ENCODE measurements at regions not wholly inside any gene's neighbourhood (a gene's known extent, or its start where the extent isn't known, plus 50 kb on each side); places are given as distances from the start of the nearest gene placed in this dataset.
"Not testable (repeated sequence)": the region's sequence is repeated elsewhere in the genome, so short reads cannot be mapped to it uniquely, and the experiment has no call there.

GRCh38 chr1:72969461-72969860 lies 687.1 kb upstream of the NEGR1 start:
- TF ChIP-seq, protein P1, sequence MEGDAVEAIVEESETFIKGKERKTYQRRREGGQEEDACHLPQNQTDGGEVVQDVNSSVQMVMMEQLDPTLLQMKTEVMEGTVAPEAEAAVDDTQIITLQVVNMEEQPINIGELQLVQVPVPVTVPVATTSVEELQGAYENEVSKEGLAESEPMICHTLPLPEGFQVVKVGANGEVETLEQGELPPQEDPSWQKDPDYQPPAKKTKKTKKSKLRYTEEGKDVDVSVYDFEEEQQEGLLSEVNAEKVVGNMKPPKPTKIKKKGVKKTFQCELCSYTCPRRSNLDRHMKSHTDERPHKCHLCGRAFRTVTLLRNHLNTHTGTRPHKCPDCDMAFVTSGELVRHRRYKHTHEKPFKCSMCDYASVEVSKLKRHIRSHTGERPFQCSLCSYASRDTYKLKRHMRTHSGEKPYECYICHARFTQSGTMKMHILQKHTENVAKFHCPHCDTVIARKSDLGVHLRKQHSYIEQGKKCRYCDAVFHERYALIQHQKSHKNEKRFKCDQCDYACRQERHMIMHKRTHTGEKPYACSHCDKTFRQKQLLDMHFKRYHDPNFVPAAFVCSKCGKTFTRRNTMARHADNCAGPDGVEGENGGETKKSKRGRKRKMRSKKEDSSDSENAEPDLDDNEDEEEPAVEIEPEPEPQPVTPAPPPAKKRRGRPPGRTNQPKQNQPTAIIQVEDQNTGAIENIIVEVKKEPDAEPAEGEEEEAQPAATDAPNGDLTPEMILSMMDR (IDR thresholded peaks at IDR 0.05): no peak
- no peaks in the 10 kb centered on the region for H3K36me3 ChIP-seq
- H3K9me3 ChIP-seq: no peaks in the 10 kb centered on the region
- DNase-seq (ENCODE audit: low spot score): no peak
- no peaks in the 10 kb centered on the region for H3K27me3 ChIP-seq
- no peak overlapping the region for H3K27ac ChIP-seq
- no peaks in the 10 kb centered on the region for H3K4me1 ChIP-seq
- H3K4me3 ChIP-seq: no peak overlapping the region

DNA sequence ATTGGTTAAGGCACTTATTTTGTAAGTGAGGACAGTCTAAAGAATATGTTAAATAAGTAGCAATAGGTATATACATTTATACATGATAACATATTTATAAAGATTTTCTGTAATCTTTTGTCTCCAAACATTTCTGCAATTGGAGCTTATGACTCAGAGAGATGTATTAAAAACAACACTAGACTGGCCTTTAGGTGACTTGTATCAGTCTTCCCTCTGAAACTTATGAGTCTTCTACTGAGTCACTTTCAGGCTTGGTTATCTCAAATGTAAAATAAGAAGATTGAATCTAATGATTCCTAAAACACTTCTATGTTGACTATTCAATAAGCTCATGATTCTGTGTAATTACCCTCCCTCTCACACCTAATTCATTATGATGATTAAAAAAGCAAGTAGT lies 672.6 kb upstream of the NEGR1 start:
- H3K9me3 ChIP-seq: no peaks in the 10 kb centered on the region
- no peaks in the 10 kb centered on the region for H3K27me3 ChIP-seq
- no peaks in the 10 kb centered on the region for H3K4me1 ChIP-seq
- TF ChIP-seq, protein P1 (IDR thresholded peaks at IDR 0.05): no peak
- H3K36me3 ChIP-seq: no peaks in the 10 kb centered on the region
- H3K4me3 ChIP-seq: no peak overlapping the region
- no peak overlapping the region for H3K27ac ChIP-seq
- DNase-seq (ENCODE audit: low spot score): no peak

- not testable (repeated sequence) for DNase-seq (ENCODE audit: low spot score); H3K9me3 ChIP-seq; H3K27me3 ChIP-seq; H3K4me1 ChIP-seq; H3K27ac ChIP-seq; H3K4me3 ChIP-seq; H3K36me3 ChIP-seq
Measured at GRCh38 chr1:72950900-72951299, 668.6 kb upstream of the NEGR1 start.

GRCh38 chr1:72946903-72947499 lies 664.7 kb upstream of the NEGR1 start:
- no peak overlapping the region for H3K27ac ChIP-seq
- TF ChIP-seq, protein P1 (IDR thresholded peaks at IDR 0.05): no peak

DNA sequence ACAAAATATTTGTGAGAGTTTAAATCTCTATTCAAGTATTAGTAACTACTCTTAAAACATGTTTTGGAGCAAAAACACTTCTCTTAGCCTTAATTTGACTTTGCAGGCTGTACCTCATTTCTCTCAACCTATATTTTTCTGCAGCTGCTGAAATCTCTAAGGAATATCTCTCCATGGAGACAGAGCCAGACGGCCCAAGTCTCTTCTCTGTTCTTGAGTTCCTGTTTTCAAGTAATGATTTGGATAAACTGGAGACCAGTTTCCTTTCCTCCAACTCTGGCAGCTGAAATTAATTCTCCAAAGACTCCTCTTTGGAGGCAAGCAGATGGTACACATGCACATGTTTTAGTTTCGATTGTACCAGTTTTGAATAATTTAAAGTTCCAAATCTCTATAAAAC lies 659.7 kb upstream of the NEGR1 start:
- Histone ChIP-seq H3K4me3 (no peak overlapping the region), H3K36me3 (no peaks in the 10 kb centered on the region), H3K27ac (no peak overlapping the region), H3K27me3 (no peaks in the 10 kb centered on the region), H3K9me3 (no peaks in the 10 kb centered on the region), H3K4me1 (no peaks in the 10 kb centered on the region)
- no peak for DNase-seq (ENCODE audit: low spot score)
- TF ChIP-seq, protein P1 (IDR thresholded peaks at IDR 0.05): no peak

More at GRCh38 chr1:72946903-72947499, 664.7 kb upstream of the NEGR1 start:
- no peak for DNase-seq (ENCODE audit: low spot score)
- H3K4me1 ChIP-seq: no peaks in the 10 kb centered on the region
- no peak overlapping the region for H3K4me3 ChIP-seq
- H3K9me3 ChIP-seq: no peaks in the 10 kb centered on the region
- H3K27me3 ChIP-seq: no peaks in the 10 kb centered on the region
- H3K36me3 ChIP-seq: no peaks in the 10 kb centered on the region

DNA sequence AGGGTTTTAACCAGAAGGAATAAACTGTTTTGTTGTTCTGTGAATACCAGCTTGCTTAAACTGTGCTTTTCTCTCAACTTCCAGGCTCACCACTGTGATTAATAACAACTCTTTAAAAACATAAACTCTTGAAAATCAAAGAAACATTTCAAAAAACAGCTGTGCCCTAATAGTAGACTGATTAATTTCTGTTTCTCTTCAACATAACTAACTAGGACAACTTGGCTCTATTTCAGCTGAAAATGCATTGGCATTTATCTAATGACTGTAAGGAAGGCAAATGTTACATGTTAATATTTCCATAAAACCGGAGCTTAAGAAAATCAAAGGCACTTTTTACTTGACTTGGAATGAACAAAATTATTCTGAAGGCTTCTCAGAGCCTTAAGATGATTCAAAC lies 656.1 kb upstream of the NEGR1 start:
- no peak overlapping the region for H3K27ac ChIP-seq
- DNase-seq (ENCODE audit: low spot score): no peak
- H3K4me1 ChIP-seq: no peaks in the 10 kb centered on the region
- H3K36me3 ChIP-seq: no peaks in the 10 kb centered on the region
- TF ChIP-seq, protein P1 (IDR thresholded peaks at IDR 0.05): no peak
- no peaks in the 10 kb centered on the region for H3K27me3 ChIP-seq
- H3K4me3 ChIP-seq: no peak overlapping the region
- H3K9me3 ChIP-seq: no peaks in the 10 kb centered on the region

Measured in right atrium auricular region (tissue), 2 donors.